HL-60 (cell line): ENCODE measurements at regions not wholly inside any gene's neighbourhood (a gene's known extent, or its start where the extent isn't known, plus 50 kb on each side); places are given as distances from the start of the nearest gene placed in this dataset.

Experiments used
- CTCF ChIP-seq: IDR thresholded peaks from one replicate; pipeline ENCODE4 v1.5.1; 2011; ENCODE audit warnings: low read length, control low read depth, inconsistent platforms; ENCODE audit not compliant: insufficient read depth
- GABPA ChIP-seq: IDR thresholded peaks from 2 replicates; pipeline ENCODE4 v1.6.1; 2012; ENCODE audit warnings: low read depth
- POLR2AphosphoS5 ChIP-seq: IDR thresholded peaks from 2 replicates; pipeline ENCODE4 v1.6.1; 2012; ENCODE audit warnings: low read depth
- REST ChIP-seq: IDR thresholded peaks from 2 replicates; pipeline ENCODE4 v1.6.1; 2012; ENCODE audit warnings: low read depth; ENCODE audit not compliant: insufficient replicate concordance
- SPI1 ChIP-seq: IDR thresholded peaks from 2 replicates; pipeline ENCODE4 v1.6.1; 2012; ENCODE audit warnings: low read depth, mild to moderate bottlenecking, borderline replicate concordance

- no peak for TF ChIP-seq CTCF
- TF ChIP-seq SPI1: no peak
- no peak for TF ChIP-seq GABPA
- no peak for TF ChIP-seq REST
- TF ChIP-seq POLR2AphosphoS5: no peak
Measured at GRCh38 chr2:57885742-57886141, 160.9 kb upstream of the VRK2 start.
